ENCODE measurements at regions not wholly inside any gene's neighbourhood (a gene's known extent, or its start where the extent isn't known, plus 50 kb on each side); places are given as distances from the start of the nearest gene placed in this dataset.

DNA sequence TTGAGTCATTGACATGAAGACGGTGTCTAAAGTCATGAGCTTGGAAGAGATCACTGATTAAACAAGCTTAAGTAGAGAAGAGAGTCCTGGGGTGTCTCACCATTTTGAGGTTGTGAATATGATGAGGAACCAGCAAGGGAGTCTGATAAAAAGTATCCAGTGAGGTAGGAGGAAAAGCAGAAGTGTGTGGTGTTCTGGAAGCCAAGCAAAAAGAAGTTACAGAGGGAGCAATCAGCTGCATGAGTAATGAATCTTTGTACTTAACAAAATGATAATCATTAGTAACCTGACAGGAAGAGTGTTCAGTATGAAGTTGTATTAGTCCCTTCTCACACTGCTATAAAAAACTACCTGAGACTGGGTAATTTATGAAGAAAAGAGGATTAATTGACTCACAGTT lies 131.3 kb downstream of the C11orf87 start:
- FAIRE-seq = no peak
- SMC1A ChIA-PET (ENCODE audit: uncharacterized antibody, unreplicated experiment) = no interaction called here
- H3K4me2 ChIP-seq (ENCODE audit: control insufficient read depth, insufficient read depth) = no peak overlapping the region
- BruUV-seq (replicated peaks) = no TSS peak
- no peaks in the 10 kb centered on the region for H4K20me1 ChIP-seq (ENCODE audit: control insufficient read depth, insufficient read depth)
- no peaks in the 10 kb centered on the region for H3K79me2 ChIP-seq (ENCODE audit: control insufficient read depth, insufficient read depth, low read length)
- no peaks in the 10 kb centered on the region for H3K27me3 ChIP-seq (replicated peaks in 1 of 2; ENCODE audit: control insufficient read depth in 2 of 2, insufficient read depth in 2 of 2, low read length in 1 of 2)
- no peaks in the 10 kb centered on the region for H3K9me3 ChIP-seq (replicated peaks; ENCODE audit: control insufficient read depth, insufficient read depth, low read length)
- CTCF ChIA-PET = interaction anchor here (0.7 kb wide), 1 partner anchor 1284 kb away, joined by 4 read pairs; no protein-coding TSS in a partner anchor
- in situ Hi-C loops (cut with MboI) = no loop called here
- no peak overlapping the region for H2AFZ ChIP-seq (ENCODE audit: control insufficient read depth, low read depth, low read length)
- no peak for ATAC-seq
- no peak overlapping the region for H3K27ac ChIP-seq (ENCODE audit: control insufficient read depth, insufficient read depth)
- POLR2A ChIA-PET = no interaction called here
- H3K4me1 ChIP-seq (ENCODE audit: control insufficient read depth, insufficient read depth, low read length) = no peaks in the 10 kb centered on the region
- H3K9ac ChIP-seq (ENCODE audit: control insufficient read depth, insufficient read depth, low read length) = no peak overlapping the region
- no peak overlapping the region for H3K4me3 ChIP-seq
- H3K36me3 ChIP-seq (ENCODE audit: control insufficient read depth in 2 of 2, insufficient read depth in 2 of 2, low read length in 1 of 2) = no peaks in the 10 kb centered on the region
- 43% methylated on average over 1 of the region's 1 CpG for WGBS (ENCODE audit: insufficient coverage, insufficient replicate concordance, low lambda C conversion rate, missing lambda C conversion rate)
- RAD21 ChIA-PET (ENCODE audit: unreplicated experiment) = no interaction called here
- DNase-seq (ENCODE audit: low read depth, low spot score) = no peak
- TF ChIP-seq MEF2A (IDR thresholded peaks at IDR 0.05; ENCODE audit: insufficient read depth, low read depth, low read length) = no peak
- intact Hi-C loops (cut with micrococcal nuclease; ENCODE audit: unreplicated experiment) = no loop called here

GRCh38 chr11:109554951-109555350 lies 133.0 kb downstream of the C11orf87 start:
- ChIA-PET RAD21 (ENCODE audit: unreplicated experiment) (no interaction called here), POLR2A (no interaction called here), CTCF (interaction anchor here (0.7 kb wide), 1 partner anchor 8 kb away, joined by 3 read pairs; no protein-coding TSS in a partner anchor), SMC1A (ENCODE audit: uncharacterized antibody, unreplicated experiment) (no interaction called here)
- no peak overlapping the region for H2AFZ ChIP-seq (ENCODE audit: control insufficient read depth, low read depth, low read length)
- H3K4me1 ChIP-seq (ENCODE audit: control insufficient read depth, insufficient read depth, low read length) = no peaks in the 10 kb centered on the region
- H3K4me2 ChIP-seq (ENCODE audit: control insufficient read depth, insufficient read depth) = no peak overlapping the region
- BruUV-seq (replicated peaks) = no TSS peak
- no peaks in the 10 kb centered on the region for H3K9me3 ChIP-seq (replicated peaks; ENCODE audit: control insufficient read depth, insufficient read depth, low read length)
- no peak overlapping the region for H3K27ac ChIP-seq (ENCODE audit: control insufficient read depth, insufficient read depth)
- no peaks in the 10 kb centered on the region for H3K79me2 ChIP-seq (ENCODE audit: control insufficient read depth, insufficient read depth, low read length)
- DNase-seq (ENCODE audit: low read depth, low spot score) (no peak), FAIRE-seq (no peak), ATAC-seq (no peak)
- no peak overlapping the region for H3K9ac ChIP-seq (ENCODE audit: control insufficient read depth, insufficient read depth, low read length)
- H4K20me1 ChIP-seq (ENCODE audit: control insufficient read depth, insufficient read depth) = no peaks in the 10 kb centered on the region
- in situ Hi-C loops (cut with MboI) (no loop called here), intact Hi-C loops (cut with micrococcal nuclease; ENCODE audit: unreplicated experiment) (no loop called here)
- no peaks in the 10 kb centered on the region for H3K36me3 ChIP-seq (ENCODE audit: control insufficient read depth in 2 of 2, insufficient read depth in 2 of 2, low read length in 1 of 2)
- no peak overlapping the region for H3K4me3 ChIP-seq
- no peaks in the 10 kb centered on the region for H3K27me3 ChIP-seq (replicated peaks in 1 of 2; ENCODE audit: control insufficient read depth in 2 of 2, insufficient read depth in 2 of 2, low read length in 1 of 2)
- TF ChIP-seq CBX5 (IDR thresholded peaks at IDR 0.05; ENCODE audit: low read depth) (no peak), PAX5 (IDR thresholded peaks at IDR 0.05; ENCODE audit: borderline replicate concordance, low read depth, low read length) (no peak), SREBF2 (IDR thresholded peaks at IDR 0.05; ENCODE audit: low read length) (no peak), TBL1XR1 (IDR thresholded peaks at IDR 0.05; ENCODE audit: low read depth, low read length) (no peak), MAX (IDR thresholded peaks at IDR 0.05; ENCODE audit: low read depth, low read length) (no peak)
